ENCODE measurements at regions not wholly inside any gene's neighbourhood (a gene's known extent, or its start where the extent isn't known, plus 50 kb on each side); places are given as distances from the start of the nearest gene placed in this dataset.

DNA sequence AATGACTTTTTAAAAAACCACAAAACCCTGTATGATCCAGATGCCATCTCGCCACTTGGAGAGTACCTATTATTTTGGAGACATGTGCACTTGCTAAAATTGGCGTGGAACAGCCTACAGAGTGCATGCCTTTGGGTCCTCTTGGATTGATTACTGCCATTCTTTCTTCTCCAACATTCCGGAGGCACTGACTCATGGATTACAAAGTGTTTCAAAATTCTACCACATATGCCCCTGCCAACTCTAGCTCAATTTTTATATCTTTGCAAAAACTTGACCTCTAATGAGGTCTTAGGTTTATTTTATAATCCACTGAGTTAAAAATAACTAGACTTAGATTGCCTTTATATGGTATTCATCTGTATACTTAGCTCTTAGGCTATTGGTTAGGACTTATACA lies 55.8 kb upstream of the KIF5B start:
- Mint-ChIP-seq H3K36me3 (no peaks in the 10 kb centered on the region), H3K4me1 (no peaks in the 10 kb centered on the region), H3K27me3 (peaks cover 7 to 10% of the 10 kb centered on the region in 2 donors), H3K27ac (no peak overlapping the region), H3K9me3 (peaks cover 0 to 2% (median 0%) of the 10 kb centered on the region in 8 donors), H3K4me3 (no peak overlapping the region)
- Histone ChIP-seq H3K4me3 (ENCODE audit: low read length in 2 of 2) (no peak overlapping the region), H3K9me3 (ENCODE audit: control insufficient read depth in 1 of 2, low read length in 2 of 2) (no peaks in the 10 kb centered on the region), H3K27me3 (ENCODE audit: insufficient read depth, low read length) (no peaks in the 10 kb centered on the region), H3K27ac (ENCODE audit: low read depth, low read length) (no peak overlapping the region), H3K4me1 (ENCODE audit: insufficient read depth, low read length) (no peaks in the 10 kb centered on the region), H3K36me3 (ENCODE audit: insufficient read depth, low read length) (no peaks in the 10 kb centered on the region)
- DNase-seq, result no peak
- intact Hi-C loops (cut with micrococcal nuclease), result no loop called here
- ChIA-PET POLR2A (ENCODE audit: partially characterized antibody) (no interaction called here), CTCF (ENCODE audit: partially characterized antibody) (no interaction called here)

GRCh38 chr10:32111585-32111984 lies 55.4 kb upstream of the KIF5B start:
- Histone ChIP-seq H3K4me1 (ENCODE audit: insufficient read depth, low read length) (no peaks in the 10 kb centered on the region), H3K27me3 (ENCODE audit: insufficient read depth, low read length) (no peaks in the 10 kb centered on the region), H3K27ac (ENCODE audit: low read depth, low read length) (no peak overlapping the region), H3K9me3 (ENCODE audit: control insufficient read depth in 1 of 2, low read length in 2 of 2) (no peaks in the 10 kb centered on the region), H3K4me3 (ENCODE audit: low read length in 2 of 2) (no peak overlapping the region), H3K36me3 (ENCODE audit: insufficient read depth, low read length) (no peaks in the 10 kb centered on the region)
- H3K9me3 Mint-ChIP-seq, result peaks cover 0 to 2% (median 0%) of the 10 kb centered on the region in 8 donors
- ChIA-PET POLR2A (ENCODE audit: partially characterized antibody) (no interaction called here), CTCF (ENCODE audit: partially characterized antibody) (no interaction called here)
- DNase-seq, result no peak
- no peak overlapping the region for H3K4me3 Mint-ChIP-seq
- no peaks in the 10 kb centered on the region for H3K36me3 Mint-ChIP-seq
- peak overlapping the region in 1 of 7 donors; percentile 28 for H3K27ac Mint-ChIP-seq
- peaks cover 3 to 7% of the 10 kb centered on the region in 2 donors for H3K27me3 Mint-ChIP-seq
- no peaks in the 10 kb centered on the region for H3K4me1 Mint-ChIP-seq
- intact Hi-C loops (cut with micrococcal nuclease), result no loop called here

DNA sequence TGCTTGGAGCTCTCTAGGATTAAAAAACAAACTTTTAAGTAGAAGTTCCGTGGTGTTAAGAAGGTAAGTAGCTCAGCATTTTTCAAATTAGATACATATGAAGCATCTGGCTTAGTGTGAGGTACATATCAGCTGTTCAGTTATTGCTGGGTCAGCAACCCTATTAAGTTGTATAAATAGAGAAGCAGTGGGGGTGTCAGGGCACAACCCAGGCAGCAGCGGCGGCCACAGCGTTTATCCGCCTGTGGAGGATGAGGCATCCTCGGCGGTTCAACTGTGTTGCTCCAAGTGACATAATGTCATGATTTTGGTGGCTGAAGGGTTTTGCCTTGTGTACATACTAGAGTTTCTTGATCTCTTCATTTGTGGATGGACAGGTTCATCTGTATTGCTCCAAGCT lies 54.6 kb upstream of the KIF5B start:
- Histone ChIP-seq H3K27me3 (ENCODE audit: insufficient read depth, low read length) (no peaks in the 10 kb centered on the region), H3K4me1 (ENCODE audit: insufficient read depth, low read length) (no peaks in the 10 kb centered on the region), H3K27ac (ENCODE audit: low read depth, low read length) (no peak overlapping the region), H3K9me3 (ENCODE audit: control insufficient read depth in 1 of 2, low read length in 2 of 2) (no peaks in the 10 kb centered on the region), H3K36me3 (ENCODE audit: insufficient read depth, low read length) (no peaks in the 10 kb centered on the region), H3K4me3 (ENCODE audit: low read length in 2 of 2) (no peak overlapping the region)
- H3K27me3 Mint-ChIP-seq, result peaks cover 3 to 7% of the 10 kb centered on the region in 2 donors
- no peak for DNase-seq
- peaks cover 0 to 2% (median 0%) of the 10 kb centered on the region in 8 donors for H3K9me3 Mint-ChIP-seq
- POLR2A ChIA-PET (ENCODE audit: partially characterized antibody), result no interaction called here
- H3K4me3 Mint-ChIP-seq, result no peak overlapping the region
- intact Hi-C loops (cut with micrococcal nuclease), result no loop called here
- H3K4me1 Mint-ChIP-seq, result no peaks in the 10 kb centered on the region
- H3K36me3 Mint-ChIP-seq, result no peaks in the 10 kb centered on the region
- CTCF ChIA-PET (ENCODE audit: partially characterized antibody), result no interaction called here
- no peak overlapping the region for H3K27ac Mint-ChIP-seq

DNA sequence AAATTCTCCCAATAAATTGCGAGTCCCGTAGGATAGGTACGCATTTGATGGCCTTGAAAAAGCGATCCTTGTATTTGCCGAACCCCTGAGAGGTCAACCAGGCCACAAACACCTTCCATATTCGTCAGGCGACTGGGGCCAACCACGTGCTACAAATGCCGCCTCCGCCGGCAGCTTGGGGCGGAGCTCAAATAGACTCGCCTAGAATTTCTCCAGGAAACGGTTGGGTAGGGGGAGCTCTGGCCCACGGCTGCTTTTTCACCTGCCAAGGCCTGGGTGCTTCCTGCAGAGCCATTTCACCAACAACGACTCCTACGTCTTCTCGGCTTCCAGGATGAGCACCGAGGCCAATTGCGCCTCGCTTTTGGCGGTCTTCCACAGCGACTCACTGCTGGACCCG lies 53.4 kb upstream of the KIF5B start:
- intact Hi-C loops (cut with micrococcal nuclease), result no loop called here
- CTCF ChIA-PET (ENCODE audit: partially characterized antibody), result no interaction called here
- no peaks in the 10 kb centered on the region for H3K4me1 Mint-ChIP-seq

More for the DNA sequence above, 53.4 kb upstream of the KIF5B start:
- Mint-ChIP-seq H3K27me3 (peaks cover 1 to 6% of the 10 kb centered on the region in 2 donors), H3K9me3 (no peaks in the 10 kb centered on the region), H3K4me3 (no peak overlapping the region), H3K36me3 (no peaks in the 10 kb centered on the region), H3K27ac (no peak overlapping the region)
- H3K4me1 ChIP-seq (ENCODE audit: insufficient read depth, low read length), result no peaks in the 10 kb centered on the region
- no peak for DNase-seq
- H3K9me3 ChIP-seq (ENCODE audit: control insufficient read depth in 1 of 2, low read length in 2 of 2), result no peaks in the 10 kb centered on the region
- no peaks in the 10 kb centered on the region for H3K36me3 ChIP-seq (ENCODE audit: insufficient read depth, low read length)
- no peak overlapping the region for H3K4me3 ChIP-seq (ENCODE audit: low read length in 2 of 2)
- POLR2A ChIA-PET (ENCODE audit: partially characterized antibody), result no interaction called here
- H3K27ac ChIP-seq (ENCODE audit: low read depth, low read length), result no peak overlapping the region
- no peaks in the 10 kb centered on the region for H3K27me3 ChIP-seq (ENCODE audit: insufficient read depth, low read length)

Data from CD4-positive, alpha-beta memory T cell (primary cell).